ENCODE measurements at regions not wholly inside any gene's neighbourhood (a gene's known extent, or its start where the extent isn't known, plus 50 kb on each side); places are given as distances from the start of the nearest gene placed in this dataset.

- no peak overlapping the region for H3K27ac Mint-ChIP-seq
These were observed 807.9 kb upstream of the MBL2 start for GRCh38 chr10:53580465-53580864.

More at GRCh38 chr10:53580465-53580864, 807.9 kb upstream of the MBL2 start:
- Mint-ChIP-seq H3K4me3 (no peak overlapping the region), H3K9me3 (peaks cover 0 to 4% of the 10 kb centered on the region in 2 experiments; a peak in 2 of 5 replicates), H3K27me3 (ENCODE audit: low read depth) (no peaks in the 10 kb centered on the region), H3K4me1 (no peaks in the 10 kb centered on the region), H3K36me3 (ENCODE audit: insufficient read depth in 1 of 3, low read depth in 3 of 3) (peaks cover 6 to 22% (median 16%) of the 10 kb centered on the region in 3 experiments; a peak in 5 of 7 replicates)
- no peak overlapping the region for H3K4ac ChIP-seq (ENCODE audit: low read depth, low read length)
- no peak overlapping the region for H2BK12ac ChIP-seq (ENCODE audit: insufficient read length, low read depth, low read length)
- H2BK5ac ChIP-seq (ENCODE audit: insufficient read length, low read length): no peak overlapping the region
- H4K8ac ChIP-seq (replicated peaks; ENCODE audit: insufficient read length, low read depth, low read length): no peak overlapping the region
- no peaks in the 10 kb centered on the region for H4K20me1 ChIP-seq (ENCODE audit: control insufficient read depth, insufficient read depth, insufficient read length)
- H2AK5ac ChIP-seq (ENCODE audit: insufficient read length, low read length): no peak overlapping the region
- no peak overlapping the region for H2BK20ac ChIP-seq (ENCODE audit: low read depth, low read length, poor library complexity, severe bottlenecking)
- H3K79me2 ChIP-seq (ENCODE audit: insufficient read depth, low read length): no peaks in the 10 kb centered on the region
- no peak overlapping the region for H3K4me2 ChIP-seq (ENCODE audit: insufficient read depth, insufficient read length, low read length)
- no peak overlapping the region for H2AFZ ChIP-seq (ENCODE audit: low read length)
- no peak overlapping the region for H3K9ac ChIP-seq (ENCODE audit: extremely low read depth, insufficient read length, low read length)
- TF ChIP-seq CTCF (conservative IDR thresholded peaks at IDR 0.05): peak; percentile 43
- no peak overlapping the region for H3K14ac ChIP-seq (ENCODE audit: insufficient read depth, low read length)
- no peak overlapping the region for H3K27ac ChIP-seq (ENCODE audit: insufficient read length, low read depth, low read length)
- H2BK120ac ChIP-seq (ENCODE audit: low read depth, low read length, poor library complexity, severe bottlenecking): no peak overlapping the region
- no peak overlapping the region for H2BK15ac ChIP-seq (ENCODE audit: low read depth, low read length)
- WGBS (ENCODE audit: extremely low coverage, insufficient read length, low lambda C conversion rate): no CpG with 5 or more reads among the region's 2 CpGs
- H3K27me3 ChIP-seq (ENCODE audit: insufficient read depth, low read length): no peaks in the 10 kb centered on the region
- H3K23ac ChIP-seq (ENCODE audit: insufficient read length, low read depth, low read length): no peak overlapping the region
- no peak overlapping the region for H3T11ph ChIP-seq (ENCODE audit: low read length)
- H4K5ac ChIP-seq (ENCODE audit: insufficient read length, low read depth, low read length): no peak overlapping the region
- H3K18ac ChIP-seq (ENCODE audit: insufficient read length, low read depth, low read length): no peak overlapping the region
- no peak overlapping the region for H4K91ac ChIP-seq (ENCODE audit: insufficient read length, low read depth, low read length)
- no peaks in the 10 kb centered on the region for H3K4me1 ChIP-seq (ENCODE audit: insufficient read depth, low read length)
- no peaks in the 10 kb centered on the region for H3K23me2 ChIP-seq (ENCODE audit: insufficient read length, low read depth, low read length, poor library complexity, severe bottlenecking)
- no peaks in the 10 kb centered on the region for H3K79me1 ChIP-seq (ENCODE audit: insufficient read depth, low read depth, low read length, poor library complexity, severe bottlenecking)
- H3K56ac ChIP-seq (ENCODE audit: insufficient read length, low read depth, low read length): no peak overlapping the region
- DNase-seq: no peak
- no peaks in the 10 kb centered on the region for H3K9me3 ChIP-seq (ENCODE audit: control insufficient read depth, low read depth, low read length)
